H1 (cell line): ENCODE measurements at regions not wholly inside any gene's neighbourhood (a gene's known extent, or its start where the extent isn't known, plus 50 kb on each side); places are given as distances from the start of the nearest gene placed in this dataset.

ENCODE experiments used
- CTCF ChIA-PET: fragments of 300-600 bp; sonication (Branson Sonifier 250); formaldehyde crosslinking; loops from one replicate; lab custom pipeline; 2021; ENCODE audit not compliant: partially characterized antibody; lab: Charles Lee
- POLR2A ChIA-PET: fragments of 300-600 bp; sonication (Branson Sonifier 250); formaldehyde crosslinking; loops from one replicate; lab custom pipeline; 2021; ENCODE audit warnings: inconsistent platforms; ENCODE audit not compliant: partially characterized antibody; lab: Charles Lee
- DNase-seq, 2 experiments: peaks; one replicate each; pipeline versions ENCODE4 v3.0.0 to v3.0.0-alpha.2; 2010 to 2022; ENCODE audit warnings: low spot score in 2 of 2, low read depth in 1 of 2, mixed read lengths in 1 of 2
- FAIRE-seq: peaks from 2 replicates; lab custom pipeline; 2011; peaks lifted over from hg19 to GRCh38; lab: Jason Lieb, UNC
- H2AFZ ChIP-seq: 2 replicates; pipeline ENCODE4 v1.8.1; 2012; ENCODE audit warnings: low read length, inconsistent platforms
- H2AK5ac ChIP-seq: 2 replicates; pipeline ENCODE4 v1.6.1; 2013; ENCODE audit warnings: low read depth, low read length
- H2BK120ac ChIP-seq: replicated peaks from 2 replicates; pipeline ENCODE3; 2013; ENCODE audit warnings: low read depth, low read length, inconsistent platforms
- H2BK12ac ChIP-seq: 2 replicates; pipeline ENCODE4 v1.6.1; 2013; ENCODE audit warnings: low read depth, low read length
- H2BK15ac ChIP-seq: 2 replicates; pipeline ENCODE4 v1.6.1; 2013; ENCODE audit warnings: low read length
- H2BK20ac ChIP-seq: 2 replicates; pipeline ENCODE4 v1.6.1; 2013; ENCODE audit warnings: low read length
- H2BK5ac ChIP-seq: 2 replicates; pipeline ENCODE4 v1.6.1; 2013; ENCODE audit warnings: low read depth, low read length
- H3K14ac ChIP-seq: 2 replicates; pipeline ENCODE4 v1.6.1; 2013; ENCODE audit warnings: inconsistent platforms; ENCODE audit not compliant: insufficient read length
- H3K18ac ChIP-seq: 2 replicates; pipeline ENCODE4 v1.6.1; 2013; ENCODE audit warnings: low read length; ENCODE audit errors: extremely low read depth
- H3K23ac ChIP-seq: 2 replicates; pipeline ENCODE4 v1.6.1; 2013; ENCODE audit warnings: inconsistent platforms; ENCODE audit not compliant: insufficient read length
- H3K23me2 ChIP-seq: 2 replicates; pipeline ENCODE4 v1.6.1; 2013; ENCODE audit warnings: low read depth, low read length
- H3K27ac ChIP-seq: 2 replicates; pipeline ENCODE4 v1.6.1; 2011; ENCODE audit warnings: low read depth, low read length, inconsistent platforms
- H3K27me3 ChIP-seq, 4 experiments: replicated peaks in 1 of 4; 1 replicate in 1 of 4; 2 replicates in 3 of 4; pipeline versions ENCODE4 v1.6.1 to v1.8.1; 2011 to 2013; ENCODE audit warnings: low read length in 3 of 4, mild to moderate bottlenecking in 3 of 4, inconsistent platforms in 2 of 4, mixed read lengths in 2 of 4, moderate library complexity in 1 of 4; ENCODE audit not compliant: control insufficient read depth in 3 of 4, insufficient read depth in 3 of 4; ENCODE audit errors: extremely low read depth in 1 of 4
- H3K36me3 ChIP-seq, 4 experiments: 2 replicates each; pipeline versions ENCODE4 v1.6.1 to v1.8.1; 2011 to 2013; ENCODE audit warnings: mild to moderate bottlenecking in 4 of 4, low read length in 3 of 4, moderate library complexity in 2 of 4, control low read depth in 1 of 4, inconsistent platforms in 1 of 4; ENCODE audit not compliant: insufficient read depth in 4 of 4, control insufficient read depth in 2 of 4
- H3K4ac ChIP-seq: replicated peaks from 2 replicates; pipeline ENCODE3; 2013; ENCODE audit warnings: low read length, low read depth, mixed read lengths, inconsistent platforms; ENCODE audit not compliant: insufficient read length
- H3K4me1 ChIP-seq, 4 experiments: replicated peaks in 1 of 4; 1 replicate in 1 of 4; 2 replicates in 3 of 4; pipeline versions ENCODE4 v1.6.1 to v1.8.1; 2011 to 2013; ENCODE audit warnings: low read length in 3 of 4, inconsistent platforms in 2 of 4, mixed read lengths in 1 of 4; ENCODE audit not compliant: insufficient read depth in 4 of 4, control insufficient read depth in 3 of 4
- H3K4me2 ChIP-seq, 2 experiments: 2 replicates each; pipeline versions ENCODE4 v1.6.1 to v1.8.1; 2011 to 2013; ENCODE audit warnings: low read depth in 2 of 2, low read length in 2 of 2, control low read depth in 1 of 2, inconsistent platforms in 1 of 2, mild to moderate bottlenecking in 1 of 2; ENCODE audit not compliant: insufficient read depth in 1 of 2
- H3K4me3 ChIP-seq, 4 experiments: fragments of 200-600, 300-600 bp in 1 of 4; sonication (generic), shearing (Covaris generic), sonication (Bioruptor Twin) in 1 of 4; 2 replicates each; pipeline versions ENCODE4 v1.5.1 to v1.8.1; 2011 to 2016; ENCODE audit warnings: low read length in 4 of 4, low read depth in 3 of 4, control low read depth in 2 of 4, inconsistent platforms in 2 of 4, mild to moderate bottlenecking in 2 of 4, mixed read lengths in 1 of 4, moderate library complexity in 1 of 4; ENCODE audit not compliant: insufficient read depth in 2 of 4; ENCODE audit errors: extremely low read depth in 1 of 4
- H3K56ac ChIP-seq: replicated peaks from 2 replicates; pipeline ENCODE3; 2013; ENCODE audit warnings: low read depth, mild to moderate bottlenecking, mixed read lengths, low read length, inconsistent platforms; ENCODE audit not compliant: insufficient read length
- H3K79me1 ChIP-seq: 2 replicates; pipeline ENCODE4 v1.6.1; 2013; ENCODE audit warnings: low read depth, low read length, control low read depth
- H3K79me2 ChIP-seq, 2 experiments: 2 replicates each; pipeline versions ENCODE4 v1.6.1 to v1.8.1; 2012 to 2013; ENCODE audit warnings: low read length in 2 of 2, mild to moderate bottlenecking in 2 of 2, inconsistent platforms in 1 of 2; ENCODE audit not compliant: insufficient read depth in 2 of 2, control insufficient read depth in 1 of 2
- H3K9ac ChIP-seq, 4 experiments: replicated peaks in 1 of 4; 1 replicate in 1 of 4; 2 replicates in 3 of 4; pipeline versions ENCODE4 v1.6.1 to v1.8.1; 2011 to 2013; ENCODE audit warnings: low read depth in 3 of 4, low read length in 3 of 4, control low read depth in 2 of 4, mild to moderate bottlenecking in 2 of 4, moderate library complexity in 2 of 4, inconsistent platforms in 1 of 4; ENCODE audit errors: extremely low read depth in 1 of 4
- H3K9me3 ChIP-seq, 2 experiments: 2 replicates each; pipeline versions ENCODE4 v1.6.1 to v1.8.1; 2012 to 2013; ENCODE audit warnings: mild to moderate bottlenecking in 2 of 2, moderate library complexity in 2 of 2, control low read depth in 1 of 2, inconsistent platforms in 1 of 2, low read depth in 1 of 2, low read length in 1 of 2, mixed read lengths in 1 of 2; ENCODE audit not compliant: insufficient read depth in 2 of 2
- H4K20me1 ChIP-seq, 2 experiments: replicated peaks in 1 of 2; 2 replicates each; pipeline versions ENCODE3 to v1.8.1; 2011 to 2013; ENCODE audit warnings: inconsistent platforms in 2 of 2, low read length in 2 of 2, mild to moderate bottlenecking in 1 of 2; ENCODE audit not compliant: insufficient read depth in 2 of 2, control insufficient read depth in 1 of 2
- H4K5ac ChIP-seq: 2 replicates; pipeline ENCODE4 v1.6.1; 2013; ENCODE audit warnings: low read length, low read depth, mixed read lengths, inconsistent platforms; ENCODE audit not compliant: insufficient read length
- H4K8ac ChIP-seq: 2 replicates; pipeline ENCODE4 v1.8.0; 2013; ENCODE audit warnings: mild to moderate bottlenecking, moderate library complexity, low read length, inconsistent platforms; ENCODE audit not compliant: insufficient read depth; ENCODE audit errors: extremely low read depth
- H4K91ac ChIP-seq: replicated peaks from 2 replicates; pipeline ENCODE3; 2013; ENCODE audit warnings: low read length, mixed read lengths, inconsistent platforms; ENCODE audit not compliant: insufficient read length
- ATF2 ChIP-seq: IDR thresholded peaks from 2 replicates; pipeline ENCODE4 v1.6.1; 2012; ENCODE audit warnings: low read length, inconsistent platforms
- CBX8 ChIP-seq: fragments of 300-800, 300-1000 bp; sonication (generic); IDR thresholded peaks from 2 replicates; pipeline ENCODE4 v1.7.1; 2016; ENCODE audit warnings: low read depth, low read length, borderline replicate concordance
- CHD2 ChIP-seq: IDR thresholded peaks from 2 replicates; pipeline ENCODE4 v1.6.1; 2012; ENCODE audit warnings: low read length, improper control_type of control experiment
- EP300 ChIP-seq, 2 experiments: IDR thresholded peaks; 1 replicate in 1 of 2; 2 replicates in 1 of 2; pipeline ENCODE4 v1.6.1; 2011 to 2012; ENCODE audit warnings: low read depth in 2 of 2, low read length in 2 of 2, mild to moderate bottlenecking in 2 of 2, borderline replicate concordance in 1 of 2, inconsistent platforms in 1 of 2, moderate library complexity in 1 of 2
- JUN ChIP-seq: IDR thresholded peaks from 2 replicates; pipeline ENCODE4 v1.6.1; 2011; ENCODE audit warnings: low read depth, mild to moderate bottlenecking, improper control_type of control experiment, low read length
- RAD21 ChIP-seq, 2 experiments: IDR thresholded peaks in 1 of 2; conservative IDR thresholded peaks in 1 of 2; 2 replicates each; pipeline ENCODE4 v1.6.1; 2011; ENCODE audit warnings: low read depth in 2 of 2, low read length in 2 of 2, improper control_type of control experiment in 1 of 2, inconsistent platforms in 1 of 2, mild to moderate bottlenecking in 1 of 2, moderate library complexity in 1 of 2
- TAF7 ChIP-seq: optimal IDR thresholded peaks from 2 replicates; pipeline ENCODE3; 2011; ENCODE audit warnings: low read depth, mild to moderate bottlenecking, inconsistent platforms, low read length, moderate library complexity, borderline replicate concordance
- TCF12 ChIP-seq: IDR thresholded peaks from 2 replicates; pipeline ENCODE4 v1.6.1; 2011; ENCODE audit warnings: low read depth, mild to moderate bottlenecking, low read length
- WGBS, 2 experiments: shearing (Covaris generic) in 1 of 2; methylation state at CpG; one replicate each; pipeline versions ENCODE4 v1.1.6 to v1.1.7; 2013 to 2015; ENCODE audit warnings: low lambda C conversion rate in 2 of 2, mixed read lengths in 2 of 2, inconsistent platforms in 1 of 2, low coverage in 1 of 2, missing lambda C conversion rate in 1 of 2; ENCODE audit not compliant: insufficient replicate concordance in 2 of 2, insufficient coverage in 1 of 2, insufficient read length in 1 of 2; ENCODE audit errors: extremely low coverage in 1 of 2, missing lambda C conversion rate in 1 of 2; 5-methylcytosine and 5-hydroxymethylcytosine counted together
- TF ChIP-seq, protein P1 (sequence below), 3 experiments: IDR thresholded peaks; 1 replicate in 2 of 3; 2 replicates in 1 of 3; pipeline versions ENCODE4 v1.5.1 to v1.6.1; 2011; ENCODE audit warnings: low read length in 3 of 3, mild to moderate bottlenecking in 3 of 3, inconsistent platforms in 2 of 3, low read depth in 1 of 3, moderate library complexity in 1 of 3; ENCODE audit not compliant: insufficient read depth in 1 of 3; ENCODE audit errors: control extremely low read depth in 1 of 3

GRCh38 chrX:125646195-125646594 lies 326.5 kb downstream of the TEX13C start:
- no peak overlapping the region for H3K18ac ChIP-seq
- H4K91ac ChIP-seq, result no peak overlapping the region
- H3K4me2 ChIP-seq, result no peak overlapping the region
- H2AK5ac ChIP-seq, result no peak overlapping the region
- no peak overlapping the region for H4K8ac ChIP-seq
- H2BK20ac ChIP-seq, result no peak overlapping the region
- H3K23me2 ChIP-seq, result no peaks in the 10 kb centered on the region
- H3K4me1 ChIP-seq, result no peaks in the 10 kb centered on the region
- H3K79me1 ChIP-seq, result no peaks in the 10 kb centered on the region
- no peak overlapping the region for H2BK5ac ChIP-seq
- H2BK12ac ChIP-seq, result no peak overlapping the region
- H3K9ac ChIP-seq, result no peak overlapping the region
- no peak overlapping the region for H3K56ac ChIP-seq
- H3K36me3 ChIP-seq, result no peaks in the 10 kb centered on the region
- no peak overlapping the region for H2BK120ac ChIP-seq
- H3K9me3 ChIP-seq, result no peaks in the 10 kb centered on the region
- ChIA-PET POLR2A (no interaction called here), CTCF (interaction anchor here (1.2 to 1.5 kb wide), 2 partner anchors 9 to 18 kb away, joined by 3 to 4 read pairs; no protein-coding TSS in a partner anchor)
- no peaks in the 10 kb centered on the region for H4K20me1 ChIP-seq
- no peak overlapping the region for H3K27ac ChIP-seq
- no peak overlapping the region for H2BK15ac ChIP-seq
- H3K79me2 ChIP-seq, result no peaks in the 10 kb centered on the region
- H3K4ac ChIP-seq, result no peak overlapping the region
- WGBS, 2 experiments, result 96% methylated on average over 2 of the region's 2 CpGs; no CpG with 5 or more reads in 1 of the 2 experiments
- no peaks in the 10 kb centered on the region for H3K27me3 ChIP-seq
- no peak overlapping the region for H4K5ac ChIP-seq
- no peak overlapping the region for H3K14ac ChIP-seq
- no peak overlapping the region for H2AFZ ChIP-seq
- H3K4me3 ChIP-seq, result no peak overlapping the region
- DNase-seq (no peak), FAIRE-seq (no peak)
- no peak for TF ChIP-seq TAF7
- no peak for TF ChIP-seq CHD2
- no peak for TF ChIP-seq JUN
- TF ChIP-seq TCF12, result no peak
- no peak for TF ChIP-seq CBX8
- TF ChIP-seq EP300 (IDR thresholded peaks at IDR 0.05; ENCODE audit: borderline replicate concordance in 1 of 2, low read depth in 2 of 2, low read length in 2 of 2), result no peak
- TF ChIP-seq ATF2, result no peak
- TF ChIP-seq RAD21 (IDR thresholded peaks at IDR 0.05 in 1 of 2, conservative IDR thresholded peaks at IDR 0.05 in 1 of 2; ENCODE audit: low read depth in 2 of 2, low read length in 2 of 2), result peak; percentile 17 to 42; a peak in 3 of 4 replicates
- TF ChIP-seq, protein P1, sequence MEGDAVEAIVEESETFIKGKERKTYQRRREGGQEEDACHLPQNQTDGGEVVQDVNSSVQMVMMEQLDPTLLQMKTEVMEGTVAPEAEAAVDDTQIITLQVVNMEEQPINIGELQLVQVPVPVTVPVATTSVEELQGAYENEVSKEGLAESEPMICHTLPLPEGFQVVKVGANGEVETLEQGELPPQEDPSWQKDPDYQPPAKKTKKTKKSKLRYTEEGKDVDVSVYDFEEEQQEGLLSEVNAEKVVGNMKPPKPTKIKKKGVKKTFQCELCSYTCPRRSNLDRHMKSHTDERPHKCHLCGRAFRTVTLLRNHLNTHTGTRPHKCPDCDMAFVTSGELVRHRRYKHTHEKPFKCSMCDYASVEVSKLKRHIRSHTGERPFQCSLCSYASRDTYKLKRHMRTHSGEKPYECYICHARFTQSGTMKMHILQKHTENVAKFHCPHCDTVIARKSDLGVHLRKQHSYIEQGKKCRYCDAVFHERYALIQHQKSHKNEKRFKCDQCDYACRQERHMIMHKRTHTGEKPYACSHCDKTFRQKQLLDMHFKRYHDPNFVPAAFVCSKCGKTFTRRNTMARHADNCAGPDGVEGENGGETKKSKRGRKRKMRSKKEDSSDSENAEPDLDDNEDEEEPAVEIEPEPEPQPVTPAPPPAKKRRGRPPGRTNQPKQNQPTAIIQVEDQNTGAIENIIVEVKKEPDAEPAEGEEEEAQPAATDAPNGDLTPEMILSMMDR (IDR thresholded peaks at IDR 0.05; ENCODE audit: control extremely low read depth in 1 of 3, insufficient read depth in 1 of 3, low read depth in 1 of 3, low read length in 3 of 3), result peak in 2 of 3 experiments; percentile 25 to 41; a peak in 3 of 4 replicates
- H3K23ac ChIP-seq, result no peak overlapping the region
